Neural cell (in vitro differentiated cells): ENCODE measurements at regions not wholly inside any gene's neighbourhood (a gene's known extent, or its start where the extent isn't known, plus 50 kb on each side); places are given as distances from the start of the nearest gene placed in this dataset.

Source experiments
- CTCF ChIP-seq: fragments of 450-650 bp; IDR thresholded peaks from 2 replicates; pipeline ENCODE4 v1.5.1; 2014; ENCODE audit warnings: antibody characterized with exemption, mild to moderate bottlenecking, moderate library complexity; ENCODE audit not compliant: poor library complexity, severe bottlenecking
- RAD21 ChIP-seq: fragments of 450-650 bp; conservative IDR thresholded peaks from 2 replicates; pipeline ENCODE4 v1.6.1; 2014; ENCODE audit warnings: antibody characterized with exemption, mild to moderate bottlenecking, moderate library complexity
- REST ChIP-seq: IDR thresholded peaks from 2 replicates; pipeline ENCODE4 v1.6.1; 2012; ENCODE audit warnings: borderline replicate concordance
- SMC3 ChIP-seq: fragments of 450-650 bp; conservative IDR thresholded peaks from 2 replicates; pipeline ENCODE4 v1.6.1; 2014; ENCODE audit warnings: antibody characterized with exemption, mild to moderate bottlenecking, moderate library complexity; ENCODE audit not compliant: poor library complexity

DNA sequence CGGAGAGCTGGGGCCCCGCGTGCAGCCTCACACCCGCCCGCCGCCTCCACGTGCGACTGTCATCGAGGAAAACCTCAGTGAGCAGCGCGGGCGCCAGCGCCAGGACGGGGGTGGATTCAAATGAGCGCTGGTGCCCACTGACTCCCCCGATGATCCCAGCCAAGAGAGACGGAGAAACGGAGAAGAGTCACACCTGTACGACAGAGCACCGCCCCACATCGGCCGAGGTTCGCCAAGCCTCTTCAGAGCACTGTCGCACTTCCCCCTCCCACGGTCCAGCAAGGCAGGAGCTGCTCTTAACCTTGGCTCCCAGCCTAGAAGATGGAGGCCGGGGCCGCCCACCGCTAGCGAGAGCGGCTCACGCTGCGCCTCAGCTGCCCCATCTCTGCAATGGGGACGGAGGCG is 130.9 kb upstream of the IQSEC1 start:
- TF ChIP-seq CTCF = no peak
- no peak for TF ChIP-seq SMC3
- no peak for TF ChIP-seq REST
- no peak for TF ChIP-seq RAD21
